ENCODE measurements at regions not wholly inside any gene's neighbourhood (a gene's known extent, or its start where the extent isn't known, plus 50 kb on each side); places are given as distances from the start of the nearest gene placed in this dataset.
"Not testable (repeated sequence)": the region's sequence is repeated elsewhere in the genome, so short reads cannot be mapped to it uniquely, and the experiment has no call there.

DNA sequence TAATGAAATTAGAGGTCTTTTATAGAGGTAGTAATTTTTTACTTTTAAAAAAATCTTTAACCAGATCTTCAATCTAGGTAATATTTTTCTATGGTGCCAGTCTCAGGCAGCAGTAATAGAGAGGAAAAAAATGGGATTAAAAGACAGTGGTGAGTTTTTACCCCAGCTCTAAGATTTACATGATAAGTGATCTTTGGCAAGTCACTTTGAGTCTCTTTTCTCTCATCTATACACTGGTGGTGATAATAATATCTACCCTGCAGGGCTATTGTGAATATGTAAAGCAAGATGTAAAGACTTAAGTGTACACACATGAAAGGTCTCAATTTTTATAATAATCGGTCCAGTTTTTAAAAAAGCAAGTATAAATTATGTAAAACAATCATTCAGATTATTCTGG lies 786.2 kb upstream of the POU3F4 start:
- Histone ChIP-seq H3K27me3 (ENCODE audit: low read depth) (no peaks in the 10 kb centered on the region), H3K36me3 (no peaks in the 10 kb centered on the region), H3K27ac (replicated peaks) (no peak overlapping the region), H3K4me3 (no peak overlapping the region), H3K4me1 (no peaks in the 10 kb centered on the region), H3K9me3 (replicated peaks) (no peaks in the 10 kb centered on the region)
- TF ChIP-seq, protein P1, sequence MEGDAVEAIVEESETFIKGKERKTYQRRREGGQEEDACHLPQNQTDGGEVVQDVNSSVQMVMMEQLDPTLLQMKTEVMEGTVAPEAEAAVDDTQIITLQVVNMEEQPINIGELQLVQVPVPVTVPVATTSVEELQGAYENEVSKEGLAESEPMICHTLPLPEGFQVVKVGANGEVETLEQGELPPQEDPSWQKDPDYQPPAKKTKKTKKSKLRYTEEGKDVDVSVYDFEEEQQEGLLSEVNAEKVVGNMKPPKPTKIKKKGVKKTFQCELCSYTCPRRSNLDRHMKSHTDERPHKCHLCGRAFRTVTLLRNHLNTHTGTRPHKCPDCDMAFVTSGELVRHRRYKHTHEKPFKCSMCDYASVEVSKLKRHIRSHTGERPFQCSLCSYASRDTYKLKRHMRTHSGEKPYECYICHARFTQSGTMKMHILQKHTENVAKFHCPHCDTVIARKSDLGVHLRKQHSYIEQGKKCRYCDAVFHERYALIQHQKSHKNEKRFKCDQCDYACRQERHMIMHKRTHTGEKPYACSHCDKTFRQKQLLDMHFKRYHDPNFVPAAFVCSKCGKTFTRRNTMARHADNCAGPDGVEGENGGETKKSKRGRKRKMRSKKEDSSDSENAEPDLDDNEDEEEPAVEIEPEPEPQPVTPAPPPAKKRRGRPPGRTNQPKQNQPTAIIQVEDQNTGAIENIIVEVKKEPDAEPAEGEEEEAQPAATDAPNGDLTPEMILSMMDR (IDR thresholded peaks at IDR 0.05; ENCODE audit: borderline replicate concordance) = no peak
- DNase-seq = no peak
- intact Hi-C loops (cut with micrococcal nuclease) = no loop called here

DNA sequence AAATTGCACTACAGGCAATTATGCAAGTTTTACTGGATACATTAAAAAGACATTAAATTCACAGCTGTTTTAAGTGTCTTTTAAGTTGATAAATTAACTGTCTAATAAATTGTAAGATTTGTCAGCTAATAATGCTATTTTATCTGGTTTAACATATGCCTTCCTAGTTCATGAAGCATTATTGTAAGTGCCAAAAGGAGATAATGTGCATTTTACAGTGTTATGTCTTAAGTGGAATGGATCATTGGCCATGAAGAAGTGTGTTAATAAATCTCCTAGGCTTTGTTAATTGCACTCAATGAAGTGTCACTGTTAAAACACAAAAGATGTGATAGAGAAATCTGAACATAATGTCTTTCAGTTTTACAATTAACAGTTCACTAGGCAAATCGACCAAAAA lies 784.3 kb upstream of the POU3F4 start:
- intact Hi-C loops (cut with micrococcal nuclease) = no loop called here
- H3K36me3 ChIP-seq = no peaks in the 10 kb centered on the region

DNA sequence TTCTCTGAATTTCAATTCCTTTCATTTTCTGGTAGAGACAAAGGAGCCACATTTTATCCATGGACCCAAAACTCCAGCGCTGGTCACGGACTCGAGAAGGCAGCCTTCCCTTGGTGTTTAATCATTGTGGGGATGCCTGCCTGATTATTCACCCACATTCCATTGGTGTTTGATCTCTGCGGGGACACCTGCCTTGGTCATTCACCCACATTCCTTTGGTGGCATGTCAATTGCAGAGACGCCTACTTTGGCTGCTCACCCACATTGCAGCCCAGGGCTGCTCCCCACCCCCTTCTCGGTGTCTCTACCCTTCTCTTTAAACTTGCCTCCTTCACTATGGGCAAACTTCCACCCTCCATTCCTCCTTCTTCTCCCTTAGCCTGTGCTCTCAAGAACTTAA lies 780.7 kb upstream of the POU3F4 start:
- intact Hi-C loops (cut with micrococcal nuclease); H3K36me3 ChIP-seq; H3K9me3 ChIP-seq (replicated peaks); H3K27ac ChIP-seq (replicated peaks); H3K4me3 ChIP-seq; DNase-seq; H3K4me1 ChIP-seq; H3K27me3 ChIP-seq (ENCODE audit: low read depth): not testable (repeated sequence)

More for the DNA sequence above, 784.3 kb upstream of the POU3F4 start:
- no peaks in the 10 kb centered on the region for H3K4me1 ChIP-seq
- TF ChIP-seq, protein P1 (IDR thresholded peaks at IDR 0.05; ENCODE audit: borderline replicate concordance) = no peak
- H3K9me3 ChIP-seq (replicated peaks) = no peaks in the 10 kb centered on the region
- H3K27me3 ChIP-seq (ENCODE audit: low read depth) = no peaks in the 10 kb centered on the region
- no peak for DNase-seq
- no peak overlapping the region for H3K4me3 ChIP-seq
- H3K27ac ChIP-seq (replicated peaks) = no peak overlapping the region

DNA sequence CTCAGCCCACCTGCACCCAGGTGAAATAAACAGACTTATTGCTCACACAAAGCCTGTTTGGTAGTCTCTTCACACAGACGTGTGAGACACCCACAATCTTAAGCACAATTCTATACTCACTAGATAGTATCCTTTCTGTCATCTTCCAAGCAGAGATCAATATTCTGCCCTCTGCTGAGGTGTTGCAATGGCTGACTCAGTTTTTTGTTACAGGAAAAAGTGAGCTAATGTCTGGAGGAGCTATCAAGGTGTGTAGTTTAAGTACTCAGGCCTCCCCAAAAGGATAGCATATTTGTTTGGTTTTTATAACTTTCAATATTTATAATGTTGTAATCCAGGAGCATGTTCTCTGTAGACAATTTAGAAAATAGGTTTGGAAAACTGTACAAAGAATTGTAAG lies 775.2 kb upstream of the POU3F4 start:
- intact Hi-C loops (cut with micrococcal nuclease) = no loop called here
- Histone ChIP-seq H3K36me3 (no peaks in the 10 kb centered on the region), H3K27me3 (ENCODE audit: low read depth) (no peaks in the 10 kb centered on the region), H3K9me3 (replicated peaks) (no peaks in the 10 kb centered on the region), H3K4me1 (no peaks in the 10 kb centered on the region), H3K4me3 (no peak overlapping the region), H3K27ac (replicated peaks) (no peak overlapping the region)
- TF ChIP-seq, protein P1 (IDR thresholded peaks at IDR 0.05; ENCODE audit: borderline replicate concordance) = no peak
- no peak for DNase-seq

DNA sequence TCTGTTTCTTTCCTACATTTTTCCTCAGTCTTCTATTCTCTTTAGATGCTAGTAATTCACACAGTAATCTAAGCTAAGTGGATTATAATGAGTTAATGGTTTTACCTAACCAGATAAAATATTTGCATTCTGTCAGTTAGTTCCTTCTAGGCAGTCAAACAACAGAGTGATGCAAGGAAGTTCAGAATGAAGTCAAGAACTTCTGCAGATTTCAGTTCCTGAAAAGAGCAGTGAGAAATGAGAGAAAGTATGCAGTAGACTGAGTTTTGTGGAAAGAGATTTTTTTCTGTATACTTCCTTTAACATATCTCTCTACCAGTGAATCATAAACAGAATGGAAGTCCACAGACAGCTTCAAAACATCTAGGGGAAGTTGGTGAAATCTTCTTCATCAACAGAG lies 774.0 kb upstream of the POU3F4 start:
- H3K9me3 ChIP-seq (replicated peaks) = no peaks in the 10 kb centered on the region
- H3K36me3 ChIP-seq = no peaks in the 10 kb centered on the region
- no peaks in the 10 kb centered on the region for H3K4me1 ChIP-seq
- intact Hi-C loops (cut with micrococcal nuclease) = no loop called here
- no peak for DNase-seq
- H3K27me3 ChIP-seq (ENCODE audit: low read depth) = no peaks in the 10 kb centered on the region
- TF ChIP-seq, protein P1 (IDR thresholded peaks at IDR 0.05; ENCODE audit: borderline replicate concordance) = no peak
- H3K4me3 ChIP-seq = no peak overlapping the region
- no peak overlapping the region for H3K27ac ChIP-seq (replicated peaks)

DNA sequence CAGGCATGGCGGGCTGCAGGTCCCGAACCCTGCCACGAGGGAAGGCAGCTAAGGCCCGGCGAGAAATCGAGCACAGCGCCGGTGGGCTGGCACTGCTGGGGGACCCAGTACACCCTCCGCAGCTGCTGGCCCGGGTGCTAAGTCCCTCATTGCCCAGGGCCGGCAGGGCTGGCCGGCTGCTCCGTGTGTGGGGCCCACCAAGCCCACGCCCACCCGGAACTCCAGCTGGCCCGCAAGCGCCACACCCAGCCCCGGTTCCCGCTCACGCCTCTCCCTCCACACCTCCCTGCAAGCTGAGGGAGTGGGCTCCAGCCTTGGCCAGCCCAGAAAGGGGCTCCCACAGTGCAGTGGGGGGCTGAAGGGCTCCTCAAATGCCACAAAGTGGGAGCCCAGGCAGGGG lies 769.8 kb upstream of the POU3F4 start:
- H3K9me3 ChIP-seq (replicated peaks); H3K27ac ChIP-seq (replicated peaks); H3K4me1 ChIP-seq; DNase-seq; H3K36me3 ChIP-seq; H3K4me3 ChIP-seq; intact Hi-C loops (cut with micrococcal nuclease); H3K27me3 ChIP-seq (ENCODE audit: low read depth): not testable (repeated sequence)

DNA sequence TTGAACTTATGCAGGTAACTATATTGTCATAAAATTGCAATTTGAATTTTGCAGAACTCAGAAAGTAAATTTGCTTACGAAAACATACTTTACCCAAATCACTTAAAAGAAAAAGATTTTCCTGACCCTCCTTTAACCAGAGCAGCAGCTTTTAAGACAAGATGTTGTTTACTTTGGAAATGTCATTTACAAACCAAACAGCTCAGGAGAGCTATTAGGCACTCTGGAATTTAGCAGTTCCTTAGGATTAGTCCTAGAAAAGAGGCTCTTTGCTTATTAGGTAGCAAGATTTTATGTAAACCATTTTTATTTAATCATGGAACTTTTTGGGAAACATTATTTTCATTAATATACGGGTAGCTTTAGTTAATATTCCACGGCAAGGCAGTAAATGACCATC lies 765.7 kb upstream of the POU3F4 start:
- Histone ChIP-seq H3K27ac (replicated peaks) (no peak overlapping the region), H3K27me3 (ENCODE audit: low read depth) (no peaks in the 10 kb centered on the region), H3K9me3 (replicated peaks) (no peaks in the 10 kb centered on the region), H3K36me3 (no peaks in the 10 kb centered on the region), H3K4me1 (no peaks in the 10 kb centered on the region), H3K4me3 (no peak overlapping the region)
- intact Hi-C loops (cut with micrococcal nuclease) = no loop called here
- no peak for DNase-seq
- TF ChIP-seq, protein P1 (IDR thresholded peaks at IDR 0.05; ENCODE audit: borderline replicate concordance) = no peak

DNA sequence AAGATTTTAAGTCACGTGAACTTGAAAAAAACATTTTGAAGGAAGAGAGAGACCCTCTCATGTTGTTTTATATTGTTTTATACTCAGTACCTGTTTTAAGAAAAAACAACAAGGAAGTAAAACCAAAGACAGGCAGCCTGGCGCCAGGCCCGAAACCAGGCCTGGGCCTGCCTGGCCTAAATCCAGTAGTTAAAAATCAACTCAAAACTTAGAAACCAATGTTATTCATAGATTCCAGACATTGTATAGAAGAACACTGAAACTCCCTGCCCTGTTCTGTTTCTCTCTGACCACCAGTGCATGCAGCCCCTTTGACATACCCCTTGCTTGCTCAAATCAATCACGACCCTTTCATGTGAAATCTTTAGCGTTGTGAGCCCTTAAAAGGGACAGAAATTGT lies 762.4 kb upstream of the POU3F4 start:
- H3K27me3 ChIP-seq (ENCODE audit: low read depth); intact Hi-C loops (cut with micrococcal nuclease); DNase-seq; H3K9me3 ChIP-seq (replicated peaks); H3K36me3 ChIP-seq; H3K27ac ChIP-seq (replicated peaks); H3K4me3 ChIP-seq; H3K4me1 ChIP-seq: not testable (repeated sequence)
